ENCODE measurements at regions not wholly inside any gene's neighbourhood (a gene's known extent, or its start where the extent isn't known, plus 50 kb on each side); places are given as distances from the start of the nearest gene placed in this dataset.

DNA sequence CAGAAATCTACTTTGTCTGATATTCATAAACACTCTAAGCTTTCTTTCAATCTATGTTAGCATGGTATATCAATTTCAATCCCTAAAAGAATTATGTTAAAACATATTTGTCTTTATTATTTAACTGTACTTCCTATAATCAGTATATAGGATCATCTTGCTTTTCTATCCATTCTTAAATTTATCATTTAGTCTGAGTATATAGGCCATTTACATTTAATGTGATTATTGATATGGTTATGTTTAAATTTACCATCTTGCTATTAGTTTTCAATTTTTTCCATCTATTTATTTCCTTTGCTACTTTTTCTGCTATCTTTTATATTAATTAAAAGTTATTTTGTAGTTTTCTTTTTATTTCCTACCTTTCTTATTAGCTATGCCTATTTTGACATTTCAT is 174.8 kb upstream of the MBNL1 start:
- no peak for TF ChIP-seq CSDC2 (CRISPR knock-in tag; IDR thresholded peaks at IDR 0.05)
- no peak for TF ChIP-seq OSR1 (CRISPR knock-in tag; IDR thresholded peaks at IDR 0.05)
- TF ChIP-seq, protein P1, sequence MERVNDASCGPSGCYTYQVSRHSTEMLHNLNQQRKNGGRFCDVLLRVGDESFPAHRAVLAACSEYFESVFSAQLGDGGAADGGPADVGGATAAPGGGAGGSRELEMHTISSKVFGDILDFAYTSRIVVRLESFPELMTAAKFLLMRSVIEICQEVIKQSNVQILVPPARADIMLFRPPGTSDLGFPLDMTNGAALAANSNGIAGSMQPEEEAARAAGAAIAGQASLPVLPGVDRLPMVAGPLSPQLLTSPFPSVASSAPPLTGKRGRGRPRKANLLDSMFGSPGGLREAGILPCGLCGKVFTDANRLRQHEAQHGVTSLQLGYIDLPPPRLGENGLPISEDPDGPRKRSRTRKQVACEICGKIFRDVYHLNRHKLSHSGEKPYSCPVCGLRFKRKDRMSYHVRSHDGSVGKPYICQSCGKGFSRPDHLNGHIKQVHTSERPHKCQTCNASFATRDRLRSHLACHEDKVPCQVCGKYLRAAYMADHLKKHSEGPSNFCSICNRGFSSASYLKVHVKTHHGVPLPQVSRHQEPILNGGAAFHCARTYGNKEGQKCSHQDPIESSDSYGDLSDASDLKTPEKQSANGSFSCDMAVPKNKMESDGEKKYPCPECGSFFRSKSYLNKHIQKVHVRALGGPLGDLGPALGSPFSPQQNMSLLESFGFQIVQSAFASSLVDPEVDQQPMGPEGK (CRISPR knock-in tag; IDR thresholded peaks at IDR 0.05; ENCODE audit: borderline replicate concordance): no peak
- TF ChIP-seq ZNF70 (CRISPR knock-in tag; IDR thresholded peaks at IDR 0.05): no peak
- TF ChIP-seq ZNF8 (CRISPR knock-in tag; IDR thresholded peaks at IDR 0.05): no peak
- TF ChIP-seq ISL1 (CRISPR knock-in tag; IDR thresholded peaks at IDR 0.05): no peak
- TF ChIP-seq TCF4 (CRISPR knock-in tag; IDR thresholded peaks at IDR 0.05; ENCODE audit: borderline replicate concordance): no peak
- TF ChIP-seq ZFP30 (CRISPR knock-in tag; IDR thresholded peaks at IDR 0.05): no peak
- no peak for TF ChIP-seq ZFP3 (CRISPR knock-in tag; IDR thresholded peaks at IDR 0.05)
- TF ChIP-seq SNAI2 (CRISPR knock-in tag; IDR thresholded peaks at IDR 0.05): no peak
- no peak for TF ChIP-seq BACH2 (CRISPR knock-in tag; IDR thresholded peaks at IDR 0.05; ENCODE audit: borderline replicate concordance)
- no peak for TF ChIP-seq ZC3H10 (CRISPR knock-in tag; IDR thresholded peaks at IDR 0.05)
- TF ChIP-seq, protein P2, sequence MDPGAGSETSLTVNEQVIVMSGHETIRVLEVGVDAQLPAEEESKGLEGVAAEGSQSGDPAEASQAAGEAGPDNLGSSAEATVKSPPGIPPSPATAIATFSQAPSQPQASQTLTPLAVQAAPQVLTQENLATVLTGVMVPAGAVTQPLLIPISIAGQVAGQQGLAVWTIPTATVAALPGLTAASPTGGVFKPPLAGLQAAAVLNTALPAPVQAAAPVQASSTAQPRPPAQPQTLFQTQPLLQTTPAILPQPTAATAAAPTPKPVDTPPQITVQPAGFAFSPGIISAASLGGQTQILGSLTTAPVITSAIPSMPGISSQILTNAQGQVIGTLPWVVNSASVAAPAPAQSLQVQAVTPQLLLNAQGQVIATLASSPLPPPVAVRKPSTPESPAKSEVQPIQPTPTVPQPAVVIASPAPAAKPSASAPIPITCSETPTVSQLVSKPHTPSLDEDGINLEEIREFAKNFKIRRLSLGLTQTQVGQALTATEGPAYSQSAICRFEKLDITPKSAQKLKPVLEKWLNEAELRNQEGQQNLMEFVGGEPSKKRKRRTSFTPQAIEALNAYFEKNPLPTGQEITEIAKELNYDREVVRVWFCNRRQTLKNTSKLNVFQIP (CRISPR knock-in tag; IDR thresholded peaks at IDR 0.05; ENCODE audit: borderline replicate concordance, low read depth): no peak
- TF ChIP-seq TOX (CRISPR knock-in tag; IDR thresholded peaks at IDR 0.05; ENCODE audit: borderline replicate concordance): no peak
- TF ChIP-seq GLIS3 (CRISPR knock-in tag; IDR thresholded peaks at IDR 0.05): no peak
- TF ChIP-seq PPARA (CRISPR knock-in tag; IDR thresholded peaks at IDR 0.05; ENCODE audit: borderline replicate concordance): no peak
- TF ChIP-seq, protein P3, sequence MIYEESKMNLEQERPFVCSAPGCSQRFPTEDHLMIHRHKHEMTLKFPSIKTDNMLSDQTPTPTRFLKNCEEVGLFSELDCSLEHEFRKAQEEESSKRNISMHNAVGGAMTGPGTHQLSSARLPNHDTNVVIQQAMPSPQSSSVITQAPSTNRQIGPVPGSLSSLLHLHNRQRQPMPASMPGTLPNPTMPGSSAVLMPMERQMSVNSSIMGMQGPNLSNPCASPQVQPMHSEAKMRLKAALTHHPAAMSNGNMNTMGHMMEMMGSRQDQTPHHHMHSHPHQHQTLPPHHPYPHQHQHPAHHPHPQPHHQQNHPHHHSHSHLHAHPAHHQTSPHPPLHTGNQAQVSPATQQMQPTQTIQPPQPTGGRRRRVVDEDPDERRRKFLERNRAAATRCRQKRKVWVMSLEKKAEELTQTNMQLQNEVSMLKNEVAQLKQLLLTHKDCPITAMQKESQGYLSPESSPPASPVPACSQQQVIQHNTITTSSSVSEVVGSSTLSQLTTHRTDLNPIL (CRISPR knock-in tag; IDR thresholded peaks at IDR 0.05; ENCODE audit: low read depth): no peak
- TF ChIP-seq, protein P4, sequence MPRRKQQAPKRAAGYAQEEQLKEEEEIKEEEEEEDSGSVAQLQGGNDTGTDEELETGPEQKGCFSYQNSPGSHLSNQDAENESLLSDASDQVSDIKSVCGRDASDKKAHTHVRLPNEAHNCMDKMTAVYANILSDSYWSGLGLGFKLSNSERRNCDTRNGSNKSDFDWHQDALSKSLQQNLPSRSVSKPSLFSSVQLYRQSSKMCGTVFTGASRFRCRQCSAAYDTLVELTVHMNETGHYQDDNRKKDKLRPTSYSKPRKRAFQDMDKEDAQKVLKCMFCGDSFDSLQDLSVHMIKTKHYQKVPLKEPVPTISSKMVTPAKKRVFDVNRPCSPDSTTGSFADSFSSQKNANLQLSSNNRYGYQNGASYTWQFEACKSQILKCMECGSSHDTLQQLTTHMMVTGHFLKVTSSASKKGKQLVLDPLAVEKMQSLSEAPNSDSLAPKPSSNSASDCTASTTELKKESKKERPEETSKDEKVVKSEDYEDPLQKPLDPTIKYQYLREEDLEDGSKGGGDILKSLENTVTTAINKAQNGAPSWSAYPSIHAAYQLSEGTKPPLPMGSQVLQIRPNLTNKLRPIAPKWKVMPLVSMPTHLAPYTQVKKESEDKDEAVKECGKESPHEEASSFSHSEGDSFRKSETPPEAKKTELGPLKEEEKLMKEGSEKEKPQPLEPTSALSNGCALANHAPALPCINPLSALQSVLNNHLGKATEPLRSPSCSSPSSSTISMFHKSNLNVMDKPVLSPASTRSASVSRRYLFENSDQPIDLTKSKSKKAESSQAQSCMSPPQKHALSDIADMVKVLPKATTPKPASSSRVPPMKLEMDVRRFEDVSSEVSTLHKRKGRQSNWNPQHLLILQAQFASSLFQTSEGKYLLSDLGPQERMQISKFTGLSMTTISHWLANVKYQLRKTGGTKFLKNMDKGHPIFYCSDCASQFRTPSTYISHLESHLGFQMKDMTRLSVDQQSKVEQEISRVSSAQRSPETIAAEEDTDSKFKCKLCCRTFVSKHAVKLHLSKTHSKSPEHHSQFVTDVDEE (CRISPR knock-in tag; IDR thresholded peaks at IDR 0.05): no peak
- ATAC-seq: no peak

DNA sequence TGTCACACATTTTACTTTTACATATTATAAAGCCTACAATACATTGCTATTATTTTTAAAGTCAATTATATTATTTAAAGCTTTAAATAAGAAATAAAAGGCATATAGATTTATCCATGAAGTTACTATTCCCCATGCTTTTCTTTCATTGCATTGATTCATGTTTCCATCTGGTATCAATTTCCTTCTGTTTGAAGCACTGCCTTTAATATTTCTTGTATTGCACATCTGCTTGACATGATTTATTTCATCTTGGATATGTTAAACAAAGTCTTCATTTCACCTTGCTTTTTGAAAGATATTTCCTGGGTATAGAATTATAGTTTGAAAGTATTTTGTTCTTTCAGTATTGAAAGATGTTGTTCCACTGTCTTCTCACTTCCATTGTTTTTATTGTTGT is 174.3 kb upstream of the MBNL1 start:
- no peak for TF ChIP-seq ARNTL (CRISPR knock-in tag; IDR thresholded peaks at IDR 0.05; ENCODE audit: borderline replicate concordance, low read depth)
- no peak for TF ChIP-seq RARB (CRISPR knock-in tag; IDR thresholded peaks at IDR 0.05)
- no peak for TF ChIP-seq OSR1 (CRISPR knock-in tag; IDR thresholded peaks at IDR 0.05)
- TF ChIP-seq, protein P4 (CRISPR knock-in tag; IDR thresholded peaks at IDR 0.05): no peak
- TF ChIP-seq ZNF70 (CRISPR knock-in tag; IDR thresholded peaks at IDR 0.05): no peak
- no peak for TF ChIP-seq TOX (CRISPR knock-in tag; IDR thresholded peaks at IDR 0.05; ENCODE audit: borderline replicate concordance)
- no peak for TF ChIP-seq CSDC2 (CRISPR knock-in tag; IDR thresholded peaks at IDR 0.05)
- TF ChIP-seq ZNF565 (CRISPR knock-in tag; conservative IDR thresholded peaks at IDR 0.05; ENCODE audit: low read depth): no peak
- no peak for TF ChIP-seq SNAI2 (CRISPR knock-in tag; IDR thresholded peaks at IDR 0.05)
- TF ChIP-seq, protein P2 (CRISPR knock-in tag; IDR thresholded peaks at IDR 0.05; ENCODE audit: borderline replicate concordance, low read depth): no peak
- no peak for TF ChIP-seq ZC3H10 (CRISPR knock-in tag; IDR thresholded peaks at IDR 0.05)
- no peak for TF ChIP-seq ZNF8 (CRISPR knock-in tag; IDR thresholded peaks at IDR 0.05)
- TF ChIP-seq, protein P1 (CRISPR knock-in tag; IDR thresholded peaks at IDR 0.05; ENCODE audit: borderline replicate concordance): no peak
- no peak for TF ChIP-seq ZFP3 (CRISPR knock-in tag; IDR thresholded peaks at IDR 0.05)
- ATAC-seq: no peak
